Adrenal gland (tissue), 5 donors: ENCODE measurements at regions not wholly inside any gene's neighbourhood (a gene's known extent, or its start where the extent isn't known, plus 50 kb on each side); places are given as distances from the start of the nearest gene placed in this dataset.

ENCODE experiments used
- CTCF ChIP-seq, 6 experiments: fragments of 450-650 bp in 4 of 6; fragments of 200-600 bp in 2 of 6; sonication (generic) in 1 of 6; IDR thresholded peaks; 1 replicate in 5 of 6; 2 replicates in 1 of 6; pipeline versions ENCODE4 v1.5.1 to v1.8.0; 2016 to 2021; ENCODE audit warnings: antibody characterized with exemption in 6 of 6, mild to moderate bottlenecking in 2 of 6, moderate library complexity in 1 of 6
- POLR2A ChIP-seq, 2 donors: fragments of 450-650 bp; IDR thresholded peaks; one replicate each; pipeline ENCODE4 v1.6.1; 2017; ENCODE audit warnings: antibody characterized with exemption in 2 of 2, mild to moderate bottlenecking in 2 of 2, moderate library complexity in 1 of 2
- donor health status: DM: no; HTN: no; CAD: no.

GRCh38 chr2:23330214-23330613, 54.8 kb upstream of the KLHL29 start:
- TF ChIP-seq CTCF (IDR thresholded peaks at IDR 0.05) = no peak
- TF ChIP-seq POLR2A (IDR thresholded peaks at IDR 0.05) = no peak
